Thyroid gland (tissue), 4 donors: ENCODE measurements at regions not wholly inside any gene's neighbourhood (a gene's known extent, or its start where the extent isn't known, plus 50 kb on each side); places are given as distances from the start of the nearest gene placed in this dataset.

ENCODE experiments used
- DNase-seq, 2 donors: peaks; one replicate each; pipeline ENCODE4 v3.0.0-alpha.2; 2019
- H3K27ac ChIP-seq, 3 donors: fragments of 200-600 bp; sonication (generic); 1 replicate in 2 of 3; 2 replicates in 1 of 3; pipeline ENCODE4 v1.5.1; 2016 to 2019; ENCODE audit warnings: mild to moderate bottlenecking in 1 of 3, moderate library complexity in 1 of 3
- H3K27me3 ChIP-seq: fragments of 200-600 bp; sonication (generic); one replicate; pipeline ENCODE4 v1.5.1; 2019
- H3K36me3 ChIP-seq, 2 donors: fragments of 200-600 bp; sonication (generic); one replicate each; pipeline ENCODE4 v1.5.1; 2016 to 2019
- H3K4me1 ChIP-seq, 2 donors: fragments of 200-600 bp; sonication (generic); one replicate each; pipeline ENCODE4 v1.5.1; 2017 to 2019
- H3K4me3 ChIP-seq, 3 donors: fragments of 200-600 bp; sonication (generic); replicated peaks in 1 of 3; 1 replicate in 2 of 3; 2 replicates in 1 of 3; pipeline ENCODE4 v1.5.1; 2016; ENCODE audit warnings: mild to moderate bottlenecking in 1 of 3
- H3K9me3 ChIP-seq: fragments of 200-600 bp; sonication (generic); one replicate; pipeline ENCODE4 v1.5.1; 2017
- CTCF ChIP-seq, 6 experiments: fragments of 200-600 bp in 3 of 6; fragments of 450-650 bp in 3 of 6; sonication (generic) in 3 of 6; IDR thresholded peaks; one replicate each; pipeline ENCODE4 v1.5.1; 2016 to 2019; ENCODE audit warnings: antibody characterized with exemption in 6 of 6, mild to moderate bottlenecking in 2 of 6, inconsistent platforms in 1 of 6, moderate library complexity in 1 of 6
- POLR2A ChIP-seq, 2 donors: fragments of 450-650 bp; IDR thresholded peaks; one replicate each; pipeline ENCODE4 v1.6.1; 2017; ENCODE audit warnings: antibody characterized with exemption in 2 of 2, mild to moderate bottlenecking in 2 of 2, moderate library complexity in 1 of 2
- WGBS, 2 donors: methylation state at CpG; one replicate each; pipeline ENCODE4 v1.1.5; 2017; 5-methylcytosine and 5-hydroxymethylcytosine counted together
- intact Hi-C: fragments of 100-400 bp; cut with DNase I; formaldehyde crosslinking; loops from one replicate; pipeline ENCODE4 v1.15.1; 2023

- 71 to 80% methylated on average over 6 of the region's 6 CpGs for WGBS, 2 donors
- intact Hi-C loops = no loop called here
- no peak for DNase-seq
- TF ChIP-seq CTCF (IDR thresholded peaks at IDR 0.05) (no peak), POLR2A (IDR thresholded peaks at IDR 0.05) (no peak)
- no peaks in the 10 kb centered on the region for H3K27me3 ChIP-seq
- H3K27ac ChIP-seq = no peak overlapping the region
- H3K9me3 ChIP-seq = no peaks in the 10 kb centered on the region
- no peak overlapping the region for H3K4me3 ChIP-seq
- no peaks in the 10 kb centered on the region for H3K36me3 ChIP-seq
- peaks cover 8 to 15% of the 10 kb centered on the region in 2 donors for H3K4me1 ChIP-seq
These were observed 126.1 kb upstream of the RPS6KA2 start for GRCh38 chr6:166752928-166753721.

- DNase-seq = no peak
- TF ChIP-seq POLR2A (IDR thresholded peaks at IDR 0.05) (no peak), CTCF (IDR thresholded peaks at IDR 0.05) (no peak)
- intact Hi-C loops = no loop called here
- no peaks in the 10 kb centered on the region for H3K9me3 ChIP-seq
- WGBS, 2 donors = 82 to 90% methylated on average over 9 of the region's 9 CpGs
- H3K4me3 ChIP-seq = no peak overlapping the region
- H3K4me1 ChIP-seq = peaks cover 5 to 8% of the 10 kb centered on the region in 2 donors
- no peak overlapping the region for H3K27ac ChIP-seq
- H3K36me3 ChIP-seq = no peaks in the 10 kb centered on the region
- H3K27me3 ChIP-seq = no peaks in the 10 kb centered on the region
These were observed 125.0 kb upstream of the RPS6KA2 start for GRCh38 chr6:166752097-166752496.

GRCh38 chr6:166751051-166751595 lies 124.1 kb upstream of the RPS6KA2 start:
- WGBS, 2 donors = 69 to 70% methylated on average over 15 to 19 of the region's 19 CpGs
- no peak overlapping the region for H3K4me3 ChIP-seq
- H3K36me3 ChIP-seq = no peaks in the 10 kb centered on the region
- H3K9me3 ChIP-seq = no peaks in the 10 kb centered on the region
- H3K27me3 ChIP-seq = no peaks in the 10 kb centered on the region
- intact Hi-C loops = no loop called here
- no peak for DNase-seq
- H3K4me1 ChIP-seq = no peaks in the 10 kb centered on the region
- TF ChIP-seq CTCF (IDR thresholded peaks at IDR 0.05) (no peak), POLR2A (IDR thresholded peaks at IDR 0.05) (no peak)
- no peak overlapping the region for H3K27ac ChIP-seq

- Histone ChIP-seq H3K4me1 (no peaks in the 10 kb centered on the region), H3K4me3 (no peak overlapping the region), H3K36me3 (no peaks in the 10 kb centered on the region), H3K27ac (no peak overlapping the region), H3K27me3 (no peaks in the 10 kb centered on the region), H3K9me3 (no peaks in the 10 kb centered on the region)
- no peak for DNase-seq
- intact Hi-C loops = no loop called here
- TF ChIP-seq CTCF (IDR thresholded peaks at IDR 0.05) (no peak), POLR2A (IDR thresholded peaks at IDR 0.05) (no peak)
- WGBS, 2 donors = 76 to 86% methylated on average over 18 to 19 of the region's 19 CpGs
These were observed 123.2 kb upstream of the RPS6KA2 start for GRCh38 chr6:166750108-166750793.

GRCh38 chr6:166749666-166750065 lies 122.6 kb upstream of the RPS6KA2 start:
- TF ChIP-seq POLR2A (IDR thresholded peaks at IDR 0.05) = no peak
- no peak for TF ChIP-seq CTCF (IDR thresholded peaks at IDR 0.05)
- H3K4me1 ChIP-seq = no peaks in the 10 kb centered on the region
- H3K36me3 ChIP-seq = no peaks in the 10 kb centered on the region
- H3K27me3 ChIP-seq = no peaks in the 10 kb centered on the region
- intact Hi-C loops = no loop called here
- no peak overlapping the region for H3K27ac ChIP-seq
- no peak overlapping the region for H3K4me3 ChIP-seq
- DNase-seq = no peak
- 68 to 69% methylated on average over 5 of the region's 6 CpGs for WGBS, 2 donors
- H3K9me3 ChIP-seq = no peaks in the 10 kb centered on the region
